Retinal pigment epithelial cell (primary cell): ENCODE measurements at regions not wholly inside any gene's neighbourhood (a gene's known extent, or its start where the extent isn't known, plus 50 kb on each side); places are given as distances from the start of the nearest gene placed in this dataset.

ENCODE experiments used
- DNase-seq: peaks from one replicate; pipeline ENCODE4 v3.0.0-alpha.2; 2010; ENCODE audit warnings: low read depth
- H3K4me3 ChIP-seq: 2 replicates; pipeline ENCODE4 v1.5.1; 2011; ENCODE audit warnings: mild to moderate bottlenecking, low read length, control low read depth, moderate library complexity
- CTCF ChIP-seq: conservative IDR thresholded peaks from 2 replicates; pipeline ENCODE4 v1.5.1; 2011; ENCODE audit warnings: low read depth, low read length, control low read depth, inconsistent platforms

GRCh38 chr14:65195042-65195719 lies 92.9 kb upstream of the MAX start:
- no peak for TF ChIP-seq CTCF
- DNase-seq = no peak
- no peak overlapping the region for H3K4me3 ChIP-seq

- DNase-seq = no peak
- no peak for TF ChIP-seq CTCF
- no peak overlapping the region for H3K4me3 ChIP-seq
Measured at GRCh38 chr14:65198346-65198745, 96.0 kb upstream of the MAX start.

- no peak for TF ChIP-seq CTCF
- no peak overlapping the region for H3K4me3 ChIP-seq
- DNase-seq = no peak
Measured at GRCh38 chr14:65200454-65200853, 98.1 kb upstream of the MAX start.

DNA sequence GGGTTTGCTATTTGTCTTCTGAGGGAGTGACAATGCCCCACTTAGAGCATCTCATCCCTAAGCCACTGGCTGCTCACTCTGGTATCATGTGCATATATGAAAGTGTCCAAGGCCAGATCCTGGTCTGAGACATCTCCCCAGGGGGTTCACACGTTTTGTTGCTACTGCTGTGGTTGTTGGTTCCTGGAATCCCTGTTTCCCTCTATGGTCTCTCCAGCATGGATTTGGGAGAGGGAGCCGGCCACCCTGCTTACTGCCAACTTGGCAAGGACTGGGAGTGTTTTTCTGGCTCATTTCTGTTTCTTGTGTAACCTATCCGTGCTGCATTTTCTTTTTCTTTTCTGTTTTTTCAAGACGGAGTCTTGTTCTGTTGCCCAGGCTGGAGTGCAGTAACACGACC lies 101.3 kb upstream of the MAX start:
- DNase-seq = no peak
- no peak overlapping the region for H3K4me3 ChIP-seq
- TF ChIP-seq CTCF = no peak

DNA sequence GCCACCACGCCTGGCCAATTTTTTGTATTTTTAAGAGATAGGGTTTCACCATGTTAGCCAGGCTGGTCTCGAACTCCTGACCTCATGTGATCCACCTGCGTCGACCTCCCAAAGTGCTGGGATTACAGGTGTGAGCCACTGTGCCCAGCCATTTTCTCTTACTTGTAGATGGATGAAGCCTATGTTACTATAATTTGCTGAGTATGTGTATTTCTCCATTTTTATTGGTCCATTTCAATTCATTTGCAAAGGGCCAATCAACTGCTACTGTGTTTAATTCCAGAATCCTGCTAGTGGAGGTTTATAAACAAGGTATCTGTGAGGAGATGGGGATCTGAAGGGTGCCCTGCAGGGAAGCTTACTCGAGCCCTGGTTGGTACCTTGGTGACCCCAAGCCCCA lies 101.7 kb upstream of the MAX start:
- TF ChIP-seq CTCF = no peak
- H3K4me3 ChIP-seq = no peak overlapping the region
- no peak for DNase-seq

DNA sequence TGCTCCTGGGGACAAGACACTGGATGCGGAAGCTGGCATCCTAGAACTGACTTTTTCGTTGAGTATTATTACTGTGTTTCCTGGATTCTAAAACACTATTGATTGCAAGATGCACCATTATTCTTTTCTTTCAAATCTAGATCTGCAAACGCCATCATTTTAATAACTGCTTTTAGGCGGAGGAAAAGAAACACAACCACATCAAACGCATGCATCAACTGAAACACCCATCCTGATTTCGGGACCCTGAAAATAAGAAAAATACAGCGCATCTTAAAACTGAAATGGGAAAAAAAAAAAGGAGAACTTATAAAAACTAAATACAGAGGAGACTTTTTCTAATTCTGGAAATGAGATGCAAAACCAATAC lies 103.7 kb upstream of the MAX start:
- TF ChIP-seq CTCF = no peak

DNA sequence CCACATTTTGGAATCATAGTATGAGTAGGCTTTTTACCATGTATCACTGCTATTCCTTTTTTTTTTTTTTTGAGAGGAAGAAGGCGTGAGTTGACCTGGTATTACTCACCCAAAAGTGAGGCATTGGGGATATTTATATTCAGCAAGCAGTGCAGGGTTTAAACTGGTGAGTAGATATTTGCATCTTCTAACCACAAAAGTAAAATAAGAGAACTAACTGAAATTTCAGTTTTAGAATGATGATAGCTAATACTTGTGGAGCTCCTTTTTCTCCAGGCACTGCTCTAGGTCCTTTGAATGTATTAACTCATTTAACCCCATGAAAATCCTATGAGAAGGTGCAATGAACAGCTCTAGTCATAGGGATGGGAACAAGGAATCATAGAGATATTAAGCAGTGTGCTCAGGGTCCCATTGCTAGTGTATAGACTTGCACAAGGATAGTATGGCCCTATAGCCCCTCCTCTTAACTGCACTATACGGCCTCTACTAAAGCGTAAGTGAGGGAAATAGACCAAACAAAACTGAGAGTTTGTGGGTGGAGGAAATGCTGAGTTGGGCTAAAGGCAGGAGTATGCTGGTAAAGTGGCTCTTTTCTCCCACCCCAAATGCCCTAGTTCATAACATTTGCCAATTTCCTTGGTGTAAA lies 104.3 kb upstream of the MAX start:
- DNase-seq = no peak
- no peak overlapping the region for H3K4me3 ChIP-seq
- no peak for TF ChIP-seq CTCF

More for the DNA sequence above, 103.7 kb upstream of the MAX start:
- no peak overlapping the region for H3K4me3 ChIP-seq
- DNase-seq = no peak
